ENCODE measurements at regions not wholly inside any gene's neighbourhood (a gene's known extent, or its start where the extent isn't known, plus 50 kb on each side); places are given as distances from the start of the nearest gene placed in this dataset.

DNA sequence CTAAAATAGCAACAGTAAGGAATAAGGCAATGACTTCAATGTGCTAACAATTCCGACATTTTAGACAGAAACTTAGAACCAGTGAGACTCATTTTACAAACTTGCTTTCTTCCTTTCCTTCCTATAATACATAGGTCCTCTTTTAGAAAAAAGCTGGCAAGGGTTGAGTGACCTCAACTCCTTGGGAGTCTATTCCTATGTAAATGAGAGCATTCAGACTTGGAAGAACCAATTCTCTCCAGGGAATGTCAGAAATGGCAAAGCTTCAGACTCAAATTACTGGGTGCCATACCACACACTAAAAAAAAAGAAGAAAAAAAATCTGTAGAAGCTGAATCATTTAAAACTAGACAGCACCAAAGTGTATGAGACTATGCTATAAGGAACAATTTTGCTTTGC, 1328.2 kb downstream of the OLFM4 start:
- Histone ChIP-seq H3K4me3 (no peak overlapping the region), H3K9me3 (ENCODE audit: low read depth, low read length) (no peaks in the 10 kb centered on the region), H3K36me3 (ENCODE audit: insufficient read depth, low read length) (no peaks in the 10 kb centered on the region), H3K27ac (peak overlapping the region; percentile 70; the same call in 1 of the 2 replicates), H3K9ac (ENCODE audit: insufficient read length) (no peak overlapping the region)
- no peak for DNase-seq (ENCODE audit: low read depth, low spot score)
- TF ChIP-seq EZH2 (IDR thresholded peaks at IDR 0.05) (no peak), FOXP2 (optimal IDR thresholded peaks at IDR 0.05; ENCODE audit: control extremely low read depth, extremely low read length, insufficient read depth) (no peak), POLR2AphosphoS5 (IDR thresholded peaks at IDR 0.05; ENCODE audit: borderline replicate concordance, low read depth, low read length) (no peak)

- H3K9me3 ChIP-seq (ENCODE audit: low read depth, low read length): no peaks in the 10 kb centered on the region
- no peaks in the 10 kb centered on the region for H3K36me3 ChIP-seq (ENCODE audit: insufficient read depth, low read length)
- DNase-seq (ENCODE audit: low read depth, low spot score): no peak
- TF ChIP-seq POLR2AphosphoS5 (IDR thresholded peaks at IDR 0.05; ENCODE audit: borderline replicate concordance, low read depth, low read length): no peak
- TF ChIP-seq FOXP2 (optimal IDR thresholded peaks at IDR 0.05; ENCODE audit: control extremely low read depth, extremely low read length, insufficient read depth): no peak
- no peak for TF ChIP-seq EZH2 (IDR thresholded peaks at IDR 0.05)
- H3K4me3 ChIP-seq: no peak overlapping the region
- H3K27ac ChIP-seq: no peak overlapping the region
- H3K9ac ChIP-seq (ENCODE audit: insufficient read length): no peak overlapping the region
These were observed 1328.8 kb downstream of the OLFM4 start for GRCh38 chr13:54357284-54357933.

- Histone ChIP-seq H3K27ac (no peak overlapping the region), H3K9ac (ENCODE audit: insufficient read length) (no peak overlapping the region), H3K9me3 (ENCODE audit: low read depth, low read length) (no peaks in the 10 kb centered on the region), H3K4me3 (no peak overlapping the region), H3K36me3 (ENCODE audit: insufficient read depth, low read length) (no peaks in the 10 kb centered on the region)
- DNase-seq (ENCODE audit: low read depth, low spot score): no peak
- TF ChIP-seq FOXP2 (optimal IDR thresholded peaks at IDR 0.05; ENCODE audit: control extremely low read depth, extremely low read length, insufficient read depth) (no peak), POLR2AphosphoS5 (IDR thresholded peaks at IDR 0.05; ENCODE audit: borderline replicate concordance, low read depth, low read length) (no peak), EZH2 (IDR thresholded peaks at IDR 0.05) (no peak)
These were observed 1332.8 kb downstream of the OLFM4 start for GRCh38 chr13:54361460-54361859.

DNA sequence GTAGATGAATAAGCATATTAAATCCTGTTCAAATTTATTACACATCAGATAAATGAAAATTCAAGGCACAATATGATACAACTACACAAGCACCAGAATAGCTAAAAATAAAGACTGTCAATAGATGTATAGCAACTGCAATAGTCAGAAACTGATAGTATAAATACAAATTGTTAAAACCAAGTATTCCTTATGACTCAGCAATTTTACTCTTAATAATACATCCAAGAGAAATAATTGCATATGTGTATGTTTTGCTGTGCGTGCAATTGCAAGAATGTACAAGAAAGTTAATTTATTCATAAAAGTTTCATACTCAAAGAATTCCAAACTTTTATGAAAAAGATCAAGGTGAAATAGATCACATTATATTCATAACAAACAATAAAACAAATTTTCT, 1338.1 kb downstream of the OLFM4 start:
- H3K36me3 ChIP-seq (ENCODE audit: insufficient read depth, low read length): no peaks in the 10 kb centered on the region
- peak overlapping the region; percentile 86 for H3K27ac ChIP-seq
- TF ChIP-seq FOXP2 (optimal IDR thresholded peaks at IDR 0.05; ENCODE audit: control extremely low read depth, extremely low read length, insufficient read depth): no peak
- TF ChIP-seq POLR2AphosphoS5 (IDR thresholded peaks at IDR 0.05; ENCODE audit: borderline replicate concordance, low read depth, low read length): no peak
- no peak for TF ChIP-seq EZH2 (IDR thresholded peaks at IDR 0.05)
- H3K4me3 ChIP-seq: peak overlapping the region; percentile 6
- H3K9me3 ChIP-seq (ENCODE audit: low read depth, low read length): no peaks in the 10 kb centered on the region; the same call in 1 of the 2 replicates
- peak overlapping the region; percentile 11 for H3K9ac ChIP-seq (ENCODE audit: insufficient read length)
- DNase-seq (ENCODE audit: low read depth, low spot score): no peak

- no peak overlapping the region for H3K9ac ChIP-seq (ENCODE audit: insufficient read length)
- no peaks in the 10 kb centered on the region; the same call in 1 of the 2 replicates for H3K9me3 ChIP-seq (ENCODE audit: low read depth, low read length)
- no peak overlapping the region for H3K4me3 ChIP-seq
- TF ChIP-seq POLR2AphosphoS5 (IDR thresholded peaks at IDR 0.05; ENCODE audit: borderline replicate concordance, low read depth, low read length) (no peak), FOXP2 (optimal IDR thresholded peaks at IDR 0.05; ENCODE audit: control extremely low read depth, extremely low read length, insufficient read depth) (no peak), EZH2 (IDR thresholded peaks at IDR 0.05) (no peak)
- no peaks in the 10 kb centered on the region for H3K36me3 ChIP-seq (ENCODE audit: insufficient read depth, low read length)
- peak overlapping the region; percentile 86; the same call in 1 of the 2 replicates for H3K27ac ChIP-seq
- DNase-seq (ENCODE audit: low read depth, low spot score): no peak
These were observed 1339.1 kb downstream of the OLFM4 start for GRCh38 chr13:54367639-54368271.

DNA sequence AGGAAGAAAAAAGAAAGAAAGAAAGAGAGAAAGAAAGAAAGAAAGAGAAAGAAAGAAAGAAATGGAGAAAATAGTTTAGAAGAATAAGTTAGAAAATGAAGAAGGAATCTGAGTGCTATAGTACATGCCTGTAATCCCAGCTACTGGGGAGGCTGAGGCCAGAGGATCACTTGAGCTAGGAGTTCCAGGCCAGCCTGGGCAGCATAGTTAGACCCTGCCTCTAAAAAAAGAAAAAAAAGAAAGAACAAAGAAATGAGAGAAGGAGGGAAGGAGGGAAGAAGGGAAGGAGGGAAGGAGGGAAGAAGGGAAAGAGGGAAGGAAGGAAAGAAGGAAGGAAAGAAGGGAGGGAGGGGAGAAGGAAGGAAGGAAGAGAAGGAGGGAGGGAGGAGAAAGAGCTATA, 1339.8 kb downstream of the OLFM4 start:
- TF ChIP-seq FOXP2 (optimal IDR thresholded peaks at IDR 0.05; ENCODE audit: control extremely low read depth, extremely low read length, insufficient read depth): no peak
- TF ChIP-seq POLR2AphosphoS5 (IDR thresholded peaks at IDR 0.05; ENCODE audit: borderline replicate concordance, low read depth, low read length): no peak
- no peak for TF ChIP-seq EZH2 (IDR thresholded peaks at IDR 0.05)
- Histone ChIP-seq H3K4me3 (no peak overlapping the region), H3K9ac (ENCODE audit: insufficient read length) (no peak overlapping the region), H3K27ac (no peak overlapping the region), H3K9me3 (ENCODE audit: low read depth, low read length) (no peaks in the 10 kb centered on the region; the same call in 1 of the 2 replicates), H3K36me3 (ENCODE audit: insufficient read depth, low read length) (no peaks in the 10 kb centered on the region)
- DNase-seq (ENCODE audit: low read depth, low spot score): no peak

GRCh38 chr13:54373211-54373610, 1344.6 kb downstream of the OLFM4 start:
- Histone ChIP-seq H3K9ac (ENCODE audit: insufficient read length) (no peak overlapping the region), H3K27ac (peak overlapping the region; percentile 79; the same call in 1 of the 2 replicates), H3K4me3 (no peak overlapping the region), H3K9me3 (ENCODE audit: low read depth, low read length) (no peaks in the 10 kb centered on the region; the same call in 1 of the 2 replicates), H3K36me3 (ENCODE audit: insufficient read depth, low read length) (no peaks in the 10 kb centered on the region)
- DNase-seq (ENCODE audit: low read depth, low spot score): no peak
- TF ChIP-seq FOXP2 (optimal IDR thresholded peaks at IDR 0.05; ENCODE audit: control extremely low read depth, extremely low read length, insufficient read depth): no peak
- TF ChIP-seq POLR2AphosphoS5 (IDR thresholded peaks at IDR 0.05; ENCODE audit: borderline replicate concordance, low read depth, low read length): no peak
- TF ChIP-seq EZH2 (IDR thresholded peaks at IDR 0.05): no peak

DNA sequence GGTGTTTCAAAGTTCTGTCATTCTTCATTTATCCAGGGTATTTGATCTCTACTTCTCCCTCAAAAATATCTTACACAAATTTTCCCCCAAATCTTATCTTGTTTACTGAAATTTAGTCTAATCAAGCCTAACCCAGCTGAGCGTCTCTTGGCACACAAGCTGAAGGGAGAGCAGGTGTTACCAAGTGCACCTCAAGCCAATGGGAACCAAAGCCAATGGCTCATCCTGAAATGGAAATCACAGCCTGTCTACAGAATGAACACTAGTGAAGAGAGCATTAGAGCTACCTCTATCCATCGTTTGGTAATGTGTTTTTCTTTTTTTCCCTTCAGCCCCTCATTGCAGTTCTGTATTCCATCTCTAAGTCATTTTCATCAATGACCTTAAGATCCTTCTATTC, 1350.8 kb downstream of the OLFM4 start:
- H3K36me3 ChIP-seq (ENCODE audit: insufficient read depth, low read length): no peaks in the 10 kb centered on the region
- H3K9me3 ChIP-seq (ENCODE audit: low read depth, low read length): no peaks in the 10 kb centered on the region
- no peak overlapping the region for H3K9ac ChIP-seq (ENCODE audit: insufficient read length)
- H3K4me3 ChIP-seq: no peak overlapping the region
- TF ChIP-seq EZH2 (IDR thresholded peaks at IDR 0.05): no peak
- TF ChIP-seq POLR2AphosphoS5 (IDR thresholded peaks at IDR 0.05; ENCODE audit: borderline replicate concordance, low read depth, low read length): no peak
- TF ChIP-seq FOXP2 (optimal IDR thresholded peaks at IDR 0.05; ENCODE audit: control extremely low read depth, extremely low read length, insufficient read depth): no peak
- no peak for DNase-seq (ENCODE audit: low read depth, low spot score)
- H3K27ac ChIP-seq: no peak overlapping the region
